ENCODE measurements at regions not wholly inside any gene's neighbourhood (a gene's known extent, or its start where the extent isn't known, plus 50 kb on each side); places are given as distances from the start of the nearest gene placed in this dataset.

- no peak for ATAC-seq
- intact Hi-C loops (cut with DNase I): no loop called here
- DNase-seq: peak in 2 of 4 donors; percentile 20 to 50
Observed at GRCh38 chr14:49494836-49495235, 91.3 kb downstream of the RPS29 start.

GRCh38 chr14:49493557-49493956, 92.6 kb downstream of the RPS29 start:
- TF ChIP-seq CTCF (IDR thresholded peaks at IDR 0.05): no peak
- Histone ChIP-seq H3K27me3 (no peaks in the 10 kb centered on the region), H3K27ac (no peak overlapping the region), H3K9me3 (no peaks in the 10 kb centered on the region), H3K4me1 (no peaks in the 10 kb centered on the region), H3K36me3 (no peaks in the 10 kb centered on the region), H3K4me3 (no peak overlapping the region)
- intact Hi-C loops (cut with DNase I): no loop called here
- DNase-seq: no peak
- ATAC-seq: no peak

More at GRCh38 chr14:49494836-49495235, 91.3 kb downstream of the RPS29 start:
- H3K4me3 ChIP-seq: no peak overlapping the region
- no peaks in the 10 kb centered on the region for H3K36me3 ChIP-seq
- no peak overlapping the region for H3K27ac ChIP-seq
- H3K9me3 ChIP-seq: no peaks in the 10 kb centered on the region
- no peaks in the 10 kb centered on the region for H3K4me1 ChIP-seq
- no peaks in the 10 kb centered on the region for H3K27me3 ChIP-seq
- TF ChIP-seq CTCF (IDR thresholded peaks at IDR 0.05): no peak

- no peak for ATAC-seq
- intact Hi-C loops (cut with DNase I): no loop called here
- Histone ChIP-seq H3K4me3 (no peak overlapping the region), H3K27me3 (no peaks in the 10 kb centered on the region), H3K4me1 (no peaks in the 10 kb centered on the region), H3K36me3 (no peaks in the 10 kb centered on the region), H3K9me3 (no peaks in the 10 kb centered on the region), H3K27ac (no peak overlapping the region)
- TF ChIP-seq CTCF (IDR thresholded peaks at IDR 0.05): no peak
- no peak for DNase-seq
Observed at GRCh38 chr14:49492151-49492550, 94.0 kb downstream of the RPS29 start.

GRCh38 chr14:49489341-49489740, 96.8 kb downstream of the RPS29 start:
- no peaks in the 10 kb centered on the region for H3K9me3 ChIP-seq
- H3K36me3 ChIP-seq: no peaks in the 10 kb centered on the region
- no peak for ATAC-seq
- no peak overlapping the region for H3K27ac ChIP-seq
- intact Hi-C loops (cut with DNase I): no loop called here
- H3K4me3 ChIP-seq: no peak overlapping the region
- no peaks in the 10 kb centered on the region for H3K4me1 ChIP-seq
- DNase-seq: no peak
- no peaks in the 10 kb centered on the region for H3K27me3 ChIP-seq
- TF ChIP-seq CTCF (IDR thresholded peaks at IDR 0.05): no peak

GRCh38 chr14:49487238-49487637, 98.9 kb downstream of the RPS29 start:
- ATAC-seq: no peak

More at GRCh38 chr14:49487238-49487637, 98.9 kb downstream of the RPS29 start:
- TF ChIP-seq CTCF (IDR thresholded peaks at IDR 0.05): no peak
- H3K36me3 ChIP-seq: no peaks in the 10 kb centered on the region
- no peak overlapping the region for H3K4me3 ChIP-seq
- H3K27me3 ChIP-seq: no peaks in the 10 kb centered on the region
- H3K9me3 ChIP-seq: no peaks in the 10 kb centered on the region
- H3K27ac ChIP-seq: no peak overlapping the region
- intact Hi-C loops (cut with DNase I): no loop called here
- no peaks in the 10 kb centered on the region for H3K4me1 ChIP-seq
- DNase-seq: no peak

Data from left lung (tissue), 4 donors.